ENCODE measurements at regions not wholly inside any gene's neighbourhood (a gene's known extent, or its start where the extent isn't known, plus 50 kb on each side); places are given as distances from the start of the nearest gene placed in this dataset.

DNA sequence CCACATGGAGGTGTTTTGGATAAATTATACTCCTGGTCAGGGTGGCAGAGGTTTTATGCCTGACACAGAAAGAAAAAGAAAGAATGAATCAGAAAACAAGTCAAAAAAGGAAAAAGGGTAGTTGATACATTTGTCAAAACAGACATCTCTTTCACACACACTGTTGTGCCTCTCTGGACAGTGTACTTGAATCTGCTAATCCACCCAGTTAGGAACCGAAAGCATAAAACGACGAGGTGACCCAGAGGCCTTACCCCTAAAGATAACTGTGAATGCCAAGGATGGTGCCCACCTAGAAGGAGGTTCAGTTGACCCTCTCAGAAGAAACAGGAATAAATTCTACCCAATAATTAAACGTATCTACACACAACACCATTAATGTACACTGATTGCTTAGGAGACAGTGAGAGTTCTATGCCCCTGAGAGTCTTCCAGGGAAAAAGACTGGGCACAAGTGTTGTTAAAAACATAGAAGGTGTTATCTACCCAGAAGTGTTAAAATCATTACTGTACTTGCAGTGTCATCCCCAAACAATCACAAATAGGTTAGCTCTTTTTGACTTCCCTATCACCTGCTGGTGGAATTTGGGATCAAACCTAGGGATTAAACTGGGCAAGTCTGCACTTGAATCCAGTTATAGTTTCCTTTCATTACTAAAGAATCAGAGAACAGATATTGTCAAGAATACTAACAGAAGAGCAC lies 123.2 kb upstream of the DNAJC10 start:
- no peaks in the 10 kb centered on the region for H3K27me3 ChIP-seq
- no peaks in the 10 kb centered on the region for H3K9me3 ChIP-seq
- no peak overlapping the region for H3K27ac ChIP-seq
- WGBS, 2 donors (ENCODE audit: low coverage in 1 of 2) = 67 to 77% methylated on average over 1 to 2 of the region's 4 CpGs
- H3K36me3 ChIP-seq = no peaks in the 10 kb centered on the region
- no peaks in the 10 kb centered on the region for H3K4me1 ChIP-seq
- H3K4me3 ChIP-seq = no peak overlapping the region
- no peak for TF ChIP-seq EP300 (IDR thresholded peaks at IDR 0.05)
- no peak for TF ChIP-seq POLR2AphosphoS5 (IDR thresholded peaks at IDR 0.05)
- no peak for TF ChIP-seq CTCF (IDR thresholded peaks at IDR 0.05)
- no peak for TF ChIP-seq POLR2A (IDR thresholded peaks at IDR 0.05)
- ATAC-seq = no peak

- Histone ChIP-seq H3K27ac (no peak overlapping the region), H3K4me1 (no peaks in the 10 kb centered on the region), H3K27me3 (no peaks in the 10 kb centered on the region), H3K4me3 (no peak overlapping the region), H3K9me3 (no peaks in the 10 kb centered on the region), H3K36me3 (no peaks in the 10 kb centered on the region)
- no peak for ATAC-seq
- TF ChIP-seq CTCF (IDR thresholded peaks at IDR 0.05) (no peak), EP300 (IDR thresholded peaks at IDR 0.05) (no peak), POLR2AphosphoS5 (IDR thresholded peaks at IDR 0.05) (no peak), POLR2A (IDR thresholded peaks at IDR 0.05) (no peak)
- 34 to 38% methylated on average over 3 of the region's 3 CpGs for WGBS, 2 donors (ENCODE audit: low coverage in 1 of 2)
Measured at GRCh38 chr2:182593394-182593975, 122.6 kb upstream of the DNAJC10 start.

DNA sequence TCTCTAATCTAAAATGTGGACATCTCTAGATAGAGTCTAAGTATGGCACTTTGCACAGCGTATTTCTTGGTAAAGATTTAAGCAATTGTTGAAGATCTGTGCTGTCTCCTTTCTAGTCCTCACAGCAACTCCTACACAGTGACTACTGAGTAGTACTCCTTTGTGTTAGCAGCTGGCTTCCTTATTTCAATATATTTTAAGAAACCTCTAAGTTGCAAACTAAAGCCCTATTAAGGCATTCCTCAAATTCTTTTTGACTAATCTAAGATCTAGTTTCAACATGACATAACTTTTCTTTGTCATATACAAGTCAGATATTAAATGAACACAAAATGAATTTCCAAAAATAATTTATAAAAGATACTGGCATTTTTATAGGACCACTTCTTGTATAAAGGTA lies 121.8 kb upstream of the DNAJC10 start:
- TF ChIP-seq CTCF (IDR thresholded peaks at IDR 0.05) (no peak), POLR2A (IDR thresholded peaks at IDR 0.05) (no peak), EP300 (IDR thresholded peaks at IDR 0.05) (no peak), POLR2AphosphoS5 (IDR thresholded peaks at IDR 0.05) (no peak)
- H3K9me3 ChIP-seq = no peaks in the 10 kb centered on the region
- H3K4me1 ChIP-seq = no peaks in the 10 kb centered on the region
- H3K27me3 ChIP-seq = no peaks in the 10 kb centered on the region
- no peak overlapping the region for H3K27ac ChIP-seq
- no peak for ATAC-seq
- 64 to 78% methylated on average over 1 of the region's 1 CpG for WGBS, 2 donors (ENCODE audit: low coverage in 1 of 2)
- H3K4me3 ChIP-seq = no peak overlapping the region
- no peaks in the 10 kb centered on the region for H3K36me3 ChIP-seq

- Histone ChIP-seq H3K36me3 (no peaks in the 10 kb centered on the region), H3K27ac (no peak overlapping the region), H3K4me1 (no peaks in the 10 kb centered on the region), H3K4me3 (no peak overlapping the region), H3K27me3 (no peaks in the 10 kb centered on the region), H3K9me3 (no peaks in the 10 kb centered on the region)
- 90 to 95% methylated on average over 2 of the region's 2 CpGs for WGBS, 2 donors (ENCODE audit: low coverage in 1 of 2)
- TF ChIP-seq POLR2A (IDR thresholded peaks at IDR 0.05) (no peak), CTCF (IDR thresholded peaks at IDR 0.05) (no peak), POLR2AphosphoS5 (IDR thresholded peaks at IDR 0.05) (no peak), EP300 (IDR thresholded peaks at IDR 0.05) (no peak)
- no peak for ATAC-seq
Measured at GRCh38 chr2:182595650-182596049, 120.4 kb upstream of the DNAJC10 start.

All from gastroesophageal sphincter (tissue), 4 donors.